ENCODE measurements at regions not wholly inside any gene's neighbourhood (a gene's known extent, or its start where the extent isn't known, plus 50 kb on each side); places are given as distances from the start of the nearest gene placed in this dataset.

DNA sequence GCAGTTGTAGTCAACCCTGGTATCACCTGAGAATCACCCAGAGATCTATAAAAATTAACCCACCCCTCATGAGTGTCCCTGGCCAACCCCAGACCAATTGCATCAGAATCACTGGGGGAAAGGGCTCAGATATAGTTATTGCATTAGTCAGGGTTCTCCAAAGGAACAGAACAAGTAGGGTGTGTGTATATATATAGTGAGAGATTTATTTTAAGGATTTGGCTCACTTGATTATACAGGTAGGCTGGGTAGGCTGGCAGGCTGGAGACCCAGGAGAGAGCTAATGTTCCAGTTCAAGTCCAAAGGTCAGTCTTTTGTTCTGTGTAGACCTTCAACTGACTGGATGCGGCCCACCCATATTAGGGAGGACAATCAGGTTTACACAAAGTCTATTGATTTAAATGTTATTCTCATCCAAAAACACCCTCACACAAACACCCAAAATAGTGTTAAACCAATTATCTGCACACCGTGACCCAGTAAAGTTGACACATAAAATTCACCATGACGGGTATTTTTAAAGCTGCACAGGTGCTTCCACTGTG is 372.9 kb upstream of the NFE2L3 start:
- Histone ChIP-seq H3K9me3 (no peaks in the 10 kb centered on the region), H3K27ac (no peak overlapping the region), H3K4me1 (no peaks in the 10 kb centered on the region), H3K4me3 (no peak overlapping the region), H3K4me2 (no peak overlapping the region)
- FAIRE-seq (no peak), ATAC-seq (no peak), DNase-seq (ENCODE audit: low read depth in 1 of 2, low spot score in 1 of 2) (no peak)
- 34% methylated on average over 3 of the region's 3 CpGs for WGBS (ENCODE audit: missing lambda C conversion rate)
- TF ChIP-seq TFCP2L1 (CRISPR knock-in tag; IDR thresholded peaks at IDR 0.05) (no peak), NFE2L2 (conservative IDR thresholded peaks at IDR 0.05; ENCODE audit: low read length) (no peak), FOSB (CRISPR knock-in tag; IDR thresholded peaks at IDR 0.05) (no peak), RFX5 (IDR thresholded peaks at IDR 0.05) (no peak), KDM5A (IDR thresholded peaks at IDR 0.05) (no peak), POLR2A (IDR thresholded peaks at IDR 0.05; ENCODE audit: low read length) (no peak), TP53 (CRISPR knock-in tag; IDR thresholded peaks at IDR 0.05) (no peak), E2F6 (IDR thresholded peaks at IDR 0.05; ENCODE audit: borderline replicate concordance, low read depth) (no peak), HOXA7 (CRISPR knock-in tag; IDR thresholded peaks at IDR 0.05) (no peak), RCOR1 (IDR thresholded peaks at IDR 0.05; ENCODE audit: low read depth, low read length) (no peak)
- TF ChIP-seq, protein P1, sequence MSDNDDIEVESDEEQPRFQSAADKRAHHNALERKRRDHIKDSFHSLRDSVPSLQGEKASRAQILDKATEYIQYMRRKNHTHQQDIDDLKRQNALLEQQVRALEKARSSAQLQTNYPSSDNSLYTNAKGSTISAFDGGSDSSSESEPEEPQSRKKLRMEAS (IDR thresholded peaks at IDR 0.05), result no peak
- CTCF ChIA-PET, result no interaction called here
- POLR2A ChIA-PET, result no interaction called here

GRCh38 chr7:25780904-25781303 is 371.1 kb upstream of the NFE2L3 start:
- 6% methylated on average over 2 of the region's 2 CpGs for WGBS (ENCODE audit: missing lambda C conversion rate)
- FAIRE-seq, result no peak
- Histone ChIP-seq H3K4me3 (no peak overlapping the region), H3K27ac (no peak overlapping the region), H3K4me2 (no peak overlapping the region), H3K4me1 (no peaks in the 10 kb centered on the region), H3K9me3 (no peaks in the 10 kb centered on the region)
- ATAC-seq, result no peak
- DNase-seq (ENCODE audit: low read depth in 1 of 2, low spot score in 1 of 2), result peak in 1 of 2 experiments; percentile 5
- CTCF ChIA-PET, result no interaction called here
- POLR2A ChIA-PET, result no interaction called here
- TF ChIP-seq SMC3 (IDR thresholded peaks at IDR 0.05), result no peak
- no peak for TF ChIP-seq PBX3 (IDR thresholded peaks at IDR 0.05)
- no peak for TF ChIP-seq JUN (IDR thresholded peaks at IDR 0.05)
- no peak for TF ChIP-seq HOXA7 (CRISPR knock-in tag; IDR thresholded peaks at IDR 0.05)
- no peak for TF ChIP-seq HES2 (IDR thresholded peaks at IDR 0.05)
- TF ChIP-seq MAZ (IDR thresholded peaks at IDR 0.05; ENCODE audit: borderline replicate concordance, low read depth, low read length), result no peak
- no peak for TF ChIP-seq FOSL2 (IDR thresholded peaks at IDR 0.05)
- no peak for TF ChIP-seq FOSL2 (CRISPR knock-in tag; IDR thresholded peaks at IDR 0.05)
- TF ChIP-seq KDM1A (IDR thresholded peaks at IDR 0.05; ENCODE audit: low read depth), result no peak
- TF ChIP-seq, protein P2, sequence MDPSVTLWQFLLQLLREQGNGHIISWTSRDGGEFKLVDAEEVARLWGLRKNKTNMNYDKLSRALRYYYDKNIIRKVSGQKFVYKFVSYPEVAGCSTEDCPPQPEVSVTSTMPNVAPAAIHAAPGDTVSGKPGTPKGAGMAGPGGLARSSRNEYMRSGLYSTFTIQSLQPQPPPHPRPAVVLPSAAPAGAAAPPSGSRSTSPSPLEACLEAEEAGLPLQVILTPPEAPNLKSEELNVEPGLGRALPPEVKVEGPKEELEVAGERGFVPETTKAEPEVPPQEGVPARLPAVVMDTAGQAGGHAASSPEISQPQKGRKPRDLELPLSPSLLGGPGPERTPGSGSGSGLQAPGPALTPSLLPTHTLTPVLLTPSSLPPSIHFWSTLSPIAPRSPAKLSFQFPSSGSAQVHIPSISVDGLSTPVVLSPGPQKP (IDR thresholded peaks at IDR 0.05; ENCODE audit: low read depth, low read length), result no peak
- TF ChIP-seq, protein P1 (IDR thresholded peaks at IDR 0.05), result no peak
- no peak for TF ChIP-seq ZSCAN20 (CRISPR knock-in tag; IDR thresholded peaks at IDR 0.05)
- TF ChIP-seq RCOR1 (IDR thresholded peaks at IDR 0.05; ENCODE audit: low read depth, low read length), result no peak
- no peak for TF ChIP-seq TFCP2L1 (CRISPR knock-in tag; IDR thresholded peaks at IDR 0.05)
- no peak for TF ChIP-seq HOXB13 (CRISPR knock-in tag; IDR thresholded peaks at IDR 0.05; ENCODE audit: low read depth)

DNA sequence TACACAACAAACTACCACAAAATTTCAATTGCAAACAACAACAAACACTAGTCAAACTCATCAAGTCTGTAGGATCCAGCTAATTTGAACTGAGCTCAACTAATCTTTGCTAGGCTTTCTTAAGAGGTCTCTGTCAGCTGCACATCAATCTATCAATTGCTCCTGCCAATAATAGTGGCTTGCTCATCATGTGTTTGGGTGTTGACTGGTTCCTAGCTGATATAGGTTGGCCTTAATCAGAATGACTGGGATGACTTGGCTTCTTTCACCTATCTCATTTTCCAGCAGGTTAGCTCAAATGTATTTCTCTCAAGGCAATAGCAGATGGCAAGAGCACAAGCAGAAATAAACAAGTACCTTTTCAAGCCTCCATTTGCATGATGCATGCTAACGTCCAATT is 370.3 kb upstream of the NFE2L3 start:
- H3K4me1 ChIP-seq, result no peaks in the 10 kb centered on the region
- H3K4me2 ChIP-seq, result no peak overlapping the region
- FAIRE-seq (no peak), DNase-seq (ENCODE audit: low read depth in 1 of 2, low spot score in 1 of 2) (no peak), ATAC-seq (no peak)
- CTCF ChIA-PET, result interaction anchor here (1.4 kb wide), 1 partner anchor 73 kb away, joined by 3 read pairs; no protein-coding TSS in a partner anchor
- POLR2A ChIA-PET, result no interaction called here
- 4% methylated on average over 1 of the region's 1 CpG for WGBS (ENCODE audit: missing lambda C conversion rate)
- TF ChIP-seq PHF8 (IDR thresholded peaks at IDR 0.05; ENCODE audit: borderline replicate concordance, low read depth), result no peak
- no peak for TF ChIP-seq CEBPB (IDR thresholded peaks at IDR 0.05)
- no peak overlapping the region for H3K27ac ChIP-seq
- no peaks in the 10 kb centered on the region for H3K9me3 ChIP-seq
- H3K4me3 ChIP-seq, result no peak overlapping the region

All from A549 (cell line).